OCI-LY7 (cell line): ENCODE measurements at regions not wholly inside any gene's neighbourhood (a gene's known extent, or its start where the extent isn't known, plus 50 kb on each side); places are given as distances from the start of the nearest gene placed in this dataset.

Source experiments
- BruUV-seq: library from RNA; stranded (reverse); fragments of 400-500 nt; replicated peaks from 2 replicates; lab custom pipeline; 2021; lab: Mats Ljungman, UMichigan
- CTCF ChIA-PET: fragments of 300-600 bp; sonication (Branson Sonifier 250); formaldehyde crosslinking; loops from one replicate; lab custom pipeline; 2022; ENCODE audit warnings: antibody characterized with exemption; ENCODE audit not compliant: unreplicated experiment; lab: Charles Lee
- POLR2A ChIA-PET: fragments of 300-600 bp; sonication (Branson Sonifier 250); formaldehyde crosslinking; loops from one replicate; lab custom pipeline; 2022; ENCODE audit warnings: antibody characterized with exemption; lab: Charles Lee
- DNase-seq: peaks from one replicate; pipeline ENCODE4 v3.0.0-alpha.2; 2015; ENCODE audit warnings: low spot score
- H2AFZ ChIP-seq: fragments of 200-600 bp; sonication (generic), shearing (Covaris generic); 2 replicates; pipeline ENCODE4 v1.6.1; 2014; ENCODE audit warnings: mild to moderate bottlenecking, antibody characterized with exemption, low read length, moderate library complexity
- H3K27ac ChIP-seq: fragments of 200-600 bp; sonication (generic); 2 replicates; pipeline ENCODE4 v1.5.1; 2014; ENCODE audit warnings: mixed run types, low read depth, mild to moderate bottlenecking, moderate library complexity, low read length, inconsistent platforms; ENCODE audit not compliant: poor library complexity, severe bottlenecking
- H3K36me3 ChIP-seq: fragments of 200-600 bp; sonication (generic); 2 replicates; pipeline ENCODE4 v1.6.1; 2014; ENCODE audit warnings: mild to moderate bottlenecking, antibody characterized with exemption, low read length, moderate library complexity, mixed read lengths; ENCODE audit not compliant: insufficient read depth
- H3K4me1 ChIP-seq: fragments of 200-600 bp; sonication (generic); 2 replicates; pipeline ENCODE4 v1.5.1; 2014; ENCODE audit warnings: mild to moderate bottlenecking, low read length; ENCODE audit not compliant: insufficient read depth, poor library complexity, severe bottlenecking
- H3K4me2 ChIP-seq: fragments of 200-600 bp; sonication (generic); 2 replicates; pipeline ENCODE4 v1.6.1; 2014; ENCODE audit warnings: mild to moderate bottlenecking, low read length
- H3K4me3 ChIP-seq: fragments of 200-600 bp; sonication (generic); 2 replicates; pipeline ENCODE4 v1.5.1; 2014; ENCODE audit warnings: mild to moderate bottlenecking, low read depth, low read length; ENCODE audit not compliant: poor library complexity, severe bottlenecking
- H3K79me2 ChIP-seq: fragments of 200-600 bp; sonication (generic); 2 replicates; pipeline ENCODE4 v1.6.1; 2016; ENCODE audit warnings: low read depth, mild to moderate bottlenecking, low read length, moderate library complexity, mixed read lengths; ENCODE audit not compliant: insufficient read depth
- H3K9me2 ChIP-seq: fragments of 200-600 bp; sonication (generic); 2 replicates; pipeline ENCODE4 v1.6.1; 2016; ENCODE audit warnings: mild to moderate bottlenecking, low read length, mixed read lengths; ENCODE audit not compliant: insufficient read depth
- H3K9me3 ChIP-seq: fragments of 200-600 bp; sonication (generic); 2 replicates; pipeline ENCODE4 v1.6.1; 2014; ENCODE audit warnings: mild to moderate bottlenecking, mixed run types, low read length, mixed read lengths
- H4K20me1 ChIP-seq: fragments of 200-600 bp; sonication (generic); 2 replicates; pipeline ENCODE4 v1.6.1; 2014; ENCODE audit warnings: mild to moderate bottlenecking, antibody characterized with exemption, low read length, moderate library complexity, mixed read lengths; ENCODE audit not compliant: insufficient read depth
- EZH2phosphoT487 ChIP-seq: fragments of 200-600 bp; sonication (generic); IDR thresholded peaks from 2 replicates; pipeline ENCODE4 v1.6.1; 2018; ENCODE audit warnings: low read depth, borderline replicate concordance, mild to moderate bottlenecking, mixed run types, antibody characterized with exemption, low read length, moderate library complexity, mixed read lengths
- intact Hi-C: fragments of 100-400 bp; cut with micrococcal nuclease; formaldehyde crosslinking; loops from one replicate; pipeline ENCODE4 v1.10.0; 2022; ENCODE audit not compliant: unreplicated experiment
- TF ChIP-seq, protein P1 (sequence below): fragments of 200-600 bp; sonication (generic); conservative IDR thresholded peaks from 2 replicates; pipeline ENCODE4 v1.5.1; 2014; ENCODE audit warnings: mild to moderate bottlenecking, antibody characterized with exemption, low read length, moderate library complexity, mixed read lengths

- POLR2A ChIA-PET: interaction anchor here (1.2 kb wide), 1 partner anchor 14 kb away, joined by 3 read pairs; no protein-coding TSS in a partner anchor
- CTCF ChIA-PET: no interaction called here
Observed at GRCh38 chr6:19692506-19693298, 144.5 kb upstream of the ID4 start.

GRCh38 chr6:19694697-19695096, 142.5 kb upstream of the ID4 start:
- no peak for DNase-seq
- Histone ChIP-seq H3K9me2 (no peaks in the 10 kb centered on the region), H3K4me1 (no peaks in the 10 kb centered on the region), H3K27ac (no peak overlapping the region), H2AFZ (no peak overlapping the region), H4K20me1 (no peaks in the 10 kb centered on the region), H3K79me2 (no peaks in the 10 kb centered on the region), H3K36me3 (no peaks in the 10 kb centered on the region), H3K4me2 (no peak overlapping the region), H3K9me3 (no peaks in the 10 kb centered on the region), H3K4me3 (no peak overlapping the region)
- ChIA-PET POLR2A (interaction anchor here (1.6 kb wide), 1 partner anchor 12 kb away, joined by 5 read pairs; no protein-coding TSS in a partner anchor), CTCF (no interaction called here)
- no TSS peak for BruUV-seq
- TF ChIP-seq, protein P1, sequence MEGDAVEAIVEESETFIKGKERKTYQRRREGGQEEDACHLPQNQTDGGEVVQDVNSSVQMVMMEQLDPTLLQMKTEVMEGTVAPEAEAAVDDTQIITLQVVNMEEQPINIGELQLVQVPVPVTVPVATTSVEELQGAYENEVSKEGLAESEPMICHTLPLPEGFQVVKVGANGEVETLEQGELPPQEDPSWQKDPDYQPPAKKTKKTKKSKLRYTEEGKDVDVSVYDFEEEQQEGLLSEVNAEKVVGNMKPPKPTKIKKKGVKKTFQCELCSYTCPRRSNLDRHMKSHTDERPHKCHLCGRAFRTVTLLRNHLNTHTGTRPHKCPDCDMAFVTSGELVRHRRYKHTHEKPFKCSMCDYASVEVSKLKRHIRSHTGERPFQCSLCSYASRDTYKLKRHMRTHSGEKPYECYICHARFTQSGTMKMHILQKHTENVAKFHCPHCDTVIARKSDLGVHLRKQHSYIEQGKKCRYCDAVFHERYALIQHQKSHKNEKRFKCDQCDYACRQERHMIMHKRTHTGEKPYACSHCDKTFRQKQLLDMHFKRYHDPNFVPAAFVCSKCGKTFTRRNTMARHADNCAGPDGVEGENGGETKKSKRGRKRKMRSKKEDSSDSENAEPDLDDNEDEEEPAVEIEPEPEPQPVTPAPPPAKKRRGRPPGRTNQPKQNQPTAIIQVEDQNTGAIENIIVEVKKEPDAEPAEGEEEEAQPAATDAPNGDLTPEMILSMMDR: no peak
- TF ChIP-seq EZH2phosphoT487: no peak
- intact Hi-C loops: no loop called here

More at GRCh38 chr6:19692506-19693298, 144.5 kb upstream of the ID4 start:
- H3K27ac ChIP-seq: no peak overlapping the region
- no peak overlapping the region for H3K4me3 ChIP-seq
- no peaks in the 10 kb centered on the region for H3K9me3 ChIP-seq
- no peak for DNase-seq
- intact Hi-C loops: no loop called here
- TF ChIP-seq, protein P1: no peak
- no peak for TF ChIP-seq EZH2phosphoT487
- H3K4me1 ChIP-seq: no peaks in the 10 kb centered on the region
- H3K4me2 ChIP-seq: no peak overlapping the region
- no peaks in the 10 kb centered on the region for H3K9me2 ChIP-seq
- H3K79me2 ChIP-seq: no peaks in the 10 kb centered on the region
- no peaks in the 10 kb centered on the region for H3K36me3 ChIP-seq
- H4K20me1 ChIP-seq: no peaks in the 10 kb centered on the region
- 0 out of 2 replicates have a peak overlapping the region, but pooled peaks have one; percentile 32 for H2AFZ ChIP-seq
- BruUV-seq: no TSS peak

DNA sequence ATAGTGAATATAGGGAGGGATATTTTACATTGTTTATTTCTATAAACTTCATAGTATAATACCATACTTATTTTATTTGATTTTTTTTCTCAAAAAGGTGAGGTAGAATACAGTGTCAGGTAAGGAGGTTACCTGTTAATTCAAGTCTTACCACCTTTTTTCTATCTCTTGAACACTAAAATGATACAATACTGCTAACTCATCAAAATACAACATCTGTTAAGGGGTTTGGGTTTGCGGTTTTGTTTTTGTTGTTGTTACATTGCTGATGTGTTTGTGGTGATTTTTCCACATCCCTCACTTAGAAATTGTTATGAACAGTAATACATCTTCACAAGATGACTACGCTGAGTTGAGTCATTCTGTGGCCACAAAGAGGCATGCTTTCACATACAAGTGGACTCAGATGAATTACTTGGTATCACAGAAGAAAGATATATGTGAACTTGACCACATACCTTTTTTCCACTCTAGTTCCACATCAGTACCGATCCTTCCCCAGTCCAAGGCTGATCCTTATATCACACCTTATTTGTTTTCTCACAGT, 139.4 kb upstream of the ID4 start:
- ChIA-PET POLR2A (no interaction called here), CTCF (no interaction called here)
- no TSS peak for BruUV-seq
- Histone ChIP-seq H3K4me1 (no peaks in the 10 kb centered on the region), H3K9me3 (no peaks in the 10 kb centered on the region), H2AFZ (no peak overlapping the region), H3K4me2 (no peak overlapping the region), H3K27ac (no peak overlapping the region), H3K4me3 (no peak overlapping the region), H4K20me1 (no peaks in the 10 kb centered on the region), H3K9me2 (no peaks in the 10 kb centered on the region), H3K36me3 (no peaks in the 10 kb centered on the region), H3K79me2 (no peaks in the 10 kb centered on the region)
- intact Hi-C loops: no loop called here
- DNase-seq: no peak
- TF ChIP-seq EZH2phosphoT487: no peak
- TF ChIP-seq, protein P1: no peak
